AG08396 (cell line): ENCODE measurements at regions not wholly inside any gene's neighbourhood (a gene's known extent, or its start where the extent isn't known, plus 50 kb on each side); places are given as distances from the start of the nearest gene placed in this dataset.
"Not testable (repeated sequence)": the region's sequence is repeated elsewhere in the genome, so short reads cannot be mapped to it uniquely, and the experiment has no call there.

Source experiments
- DNase-seq: peaks from one replicate; pipeline ENCODE4 v3.0.0; 2012; ENCODE audit warnings: low spot score, mixed read lengths

DNA sequence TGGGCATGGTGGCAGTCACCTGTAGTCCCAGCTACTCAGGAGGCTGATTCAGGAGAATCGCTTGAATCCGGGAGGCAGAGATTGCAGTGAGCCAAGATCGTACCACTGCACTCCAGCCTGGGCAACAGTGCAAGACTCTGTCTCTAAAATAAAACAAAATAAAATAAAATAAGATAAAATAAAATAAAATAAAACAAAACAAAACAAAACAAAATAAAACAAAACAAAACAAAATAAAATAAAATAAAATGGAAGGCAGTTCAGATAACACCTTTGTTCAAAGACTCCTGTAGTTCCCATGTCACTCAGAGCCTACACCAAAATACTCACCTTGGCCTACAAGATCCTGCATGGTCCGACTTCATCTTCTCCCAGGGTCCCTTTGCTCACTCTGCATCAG, 61.3 kb downstream of the SYF2 start:
- not testable (repeated sequence) for DNase-seq

DNA sequence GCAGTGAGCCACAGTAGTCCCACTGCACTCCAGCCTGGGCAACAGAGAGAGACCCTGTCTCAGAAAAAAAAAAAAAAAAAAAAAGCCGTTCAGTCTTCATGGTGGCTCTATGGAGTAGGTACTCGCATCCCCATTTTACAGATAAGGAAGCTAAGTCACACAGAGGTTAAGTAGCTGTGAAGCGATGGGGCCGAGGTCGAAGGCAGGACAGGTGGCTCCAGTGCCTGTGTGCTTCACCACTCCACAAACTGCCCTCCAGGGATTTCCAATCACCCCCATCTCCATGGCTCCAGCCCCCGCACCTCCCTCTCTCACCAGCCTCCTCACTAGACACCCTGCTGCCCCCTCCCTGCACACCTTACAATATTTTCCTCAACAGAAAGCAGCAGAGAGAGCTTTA, 61.9 kb downstream of the SYF2 start:
- DNase-seq, result no peak

DNA sequence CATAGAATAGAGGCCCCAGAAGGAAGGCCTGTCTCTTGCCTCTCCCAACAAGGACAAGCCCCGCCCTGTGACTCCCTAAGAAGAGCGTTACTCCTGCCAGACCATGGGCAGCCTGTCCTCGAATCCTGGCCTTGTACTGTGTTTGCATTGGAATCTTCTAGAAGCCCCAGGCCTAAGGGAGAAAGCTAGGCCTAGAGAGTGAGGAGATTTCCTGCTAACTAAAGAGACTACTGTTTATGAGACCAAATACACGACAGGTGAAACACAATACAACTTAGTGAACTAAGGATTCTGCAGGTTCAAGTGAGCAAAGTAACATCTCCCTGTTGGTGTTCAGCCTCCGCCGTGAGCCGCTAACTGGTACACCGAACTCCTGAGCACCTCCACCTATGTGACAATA, 62.7 kb downstream of the SYF2 start:
- no peak for DNase-seq

DNA sequence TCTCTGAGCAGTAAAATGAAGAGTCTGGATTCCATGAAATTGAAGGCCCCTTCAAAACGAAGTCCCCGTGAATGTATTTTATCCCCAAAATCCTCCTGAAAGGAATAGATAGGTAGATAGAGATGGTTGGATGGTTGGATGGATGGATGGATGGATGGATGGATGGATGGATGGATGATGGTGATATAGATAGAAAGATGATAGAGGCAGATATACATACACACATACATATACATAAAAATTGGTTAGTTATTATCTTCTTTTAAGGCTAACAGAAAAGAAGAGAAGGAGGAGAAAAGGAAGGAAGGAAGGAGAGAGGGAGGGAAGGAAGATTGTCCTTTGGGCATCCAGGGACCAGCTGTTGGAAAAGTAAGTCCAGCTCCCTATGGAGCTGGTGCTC, 63.1 kb downstream of the SYF2 start:
- no peak for DNase-seq

DNA sequence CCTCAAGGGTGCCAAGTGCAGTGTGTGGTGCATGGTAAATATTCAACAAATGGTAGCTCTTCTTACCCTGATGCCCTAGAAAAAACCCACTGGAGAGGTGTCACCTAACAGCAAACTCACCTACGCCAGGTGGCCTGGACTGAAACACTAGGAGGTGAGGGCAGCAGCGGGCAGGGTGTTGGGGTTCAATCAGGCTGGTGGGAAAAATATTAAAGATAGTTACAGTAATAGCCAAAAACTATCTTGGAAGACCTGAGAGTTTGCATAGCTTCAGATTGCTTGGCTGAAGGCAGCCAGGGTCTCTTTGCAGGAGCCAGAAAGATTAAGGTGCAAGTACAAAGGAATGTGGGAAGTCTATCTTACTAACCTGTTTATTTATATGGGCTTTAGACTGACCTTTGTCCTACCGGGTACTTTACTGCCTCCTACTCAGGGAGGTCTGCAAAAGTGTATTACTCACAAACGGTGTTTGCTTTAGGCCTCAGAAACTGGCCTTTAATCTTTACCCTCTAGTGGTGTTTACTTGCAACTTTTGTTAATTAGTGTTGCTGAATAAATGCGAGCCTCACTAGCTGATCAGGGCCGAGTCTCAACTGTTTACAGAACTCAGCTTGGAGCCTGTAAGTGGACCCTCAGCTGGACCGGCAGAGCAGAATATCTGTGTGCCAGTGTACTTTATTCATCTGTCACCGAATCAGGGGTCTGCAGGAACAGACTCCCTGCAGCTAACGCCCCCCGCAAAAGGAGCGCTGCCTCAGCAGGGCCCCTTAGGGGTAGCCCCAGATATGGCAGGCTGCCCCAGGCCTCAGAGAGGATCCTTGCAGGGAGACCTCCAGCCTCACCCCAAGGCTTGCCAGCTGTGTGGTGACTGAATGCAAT, 63.9 kb downstream of the SYF2 start:
- no peak for DNase-seq

DNA sequence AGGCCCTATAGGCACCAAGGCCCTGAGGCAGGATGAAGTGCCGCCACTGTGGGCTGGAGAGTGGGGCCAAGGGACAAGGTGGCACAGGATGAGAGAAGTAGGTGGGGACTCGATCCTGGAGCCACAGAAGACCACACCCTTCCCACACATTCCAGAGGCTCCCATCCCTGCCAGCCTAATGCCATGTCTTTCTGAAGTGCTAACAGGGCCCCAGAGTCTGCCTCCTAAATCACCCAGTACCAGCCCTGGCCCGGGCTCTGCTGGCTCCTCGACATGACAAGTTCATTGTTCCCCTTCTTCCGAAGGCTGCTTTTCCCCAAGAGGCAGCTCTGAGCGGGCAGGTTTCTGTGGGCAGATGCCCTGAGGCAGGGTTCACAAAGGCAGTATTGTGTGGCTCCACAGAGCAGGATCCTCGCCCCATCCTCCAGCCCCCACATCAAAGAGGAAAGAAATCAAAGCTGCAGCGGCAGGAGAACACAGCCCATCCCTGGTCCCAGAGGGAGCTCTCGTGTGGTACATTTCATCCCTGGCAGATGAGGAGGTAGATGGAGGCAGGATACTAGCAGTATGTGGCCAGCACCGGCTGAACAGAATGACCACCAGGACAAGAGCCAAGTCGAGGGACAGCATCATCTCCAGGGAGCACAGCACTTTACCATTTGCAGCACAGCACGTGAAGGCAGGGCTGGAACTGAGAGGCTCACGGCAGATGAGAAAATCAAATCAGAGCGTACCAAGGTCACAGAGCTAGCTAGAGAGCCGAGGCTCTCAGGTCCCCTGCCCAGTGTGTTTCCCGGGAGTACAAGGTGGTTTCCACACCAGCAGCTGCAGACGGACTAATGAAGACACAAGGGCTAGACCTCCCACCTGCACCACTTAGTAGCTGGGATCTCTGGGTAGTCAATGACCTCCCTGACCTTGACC, 64.8 kb downstream of the SYF2 start:
- DNase-seq, result no peak

DNA sequence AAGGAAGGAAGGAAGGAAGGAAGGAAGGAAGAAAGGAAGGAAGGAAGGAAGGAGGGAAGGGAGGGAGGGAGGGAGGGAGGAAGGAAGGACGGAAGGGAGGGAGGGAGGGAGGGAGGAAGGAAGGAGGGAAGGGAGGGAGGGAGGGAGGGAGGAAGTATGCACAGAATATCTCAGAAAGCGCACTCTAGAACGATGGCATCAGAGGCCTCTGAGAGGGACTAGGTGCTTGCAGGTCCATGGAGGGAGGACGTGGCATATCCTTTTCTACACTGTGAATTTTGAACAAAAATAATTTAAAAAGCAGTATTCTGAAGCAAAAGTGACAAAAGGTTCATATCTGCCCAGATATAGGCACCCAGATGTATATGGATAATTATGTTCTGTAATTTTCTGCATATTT, 65.5 kb downstream of the SYF2 start:
- DNase-seq, result no peak

DNA sequence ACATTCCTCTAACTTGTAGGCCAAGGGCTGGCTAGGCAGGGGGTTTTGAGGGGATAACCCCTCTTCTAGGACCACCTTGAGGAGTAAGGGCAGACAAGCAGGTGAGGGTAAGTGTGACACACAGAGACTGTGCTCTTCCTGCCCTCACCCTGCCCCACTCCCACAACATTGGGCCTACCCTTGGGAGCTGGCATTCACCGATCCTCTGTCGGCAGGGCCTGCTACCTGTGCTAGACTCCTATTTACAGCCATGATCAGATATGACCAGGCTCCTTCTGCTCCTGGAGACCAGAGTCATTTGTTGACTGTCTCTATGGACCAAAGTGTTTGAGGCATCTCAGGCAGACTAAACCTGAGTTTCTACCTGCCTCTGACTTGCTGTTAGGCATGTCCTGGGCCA, 68.3 kb downstream of the SYF2 start:
- DNase-seq, result no peak

DNA sequence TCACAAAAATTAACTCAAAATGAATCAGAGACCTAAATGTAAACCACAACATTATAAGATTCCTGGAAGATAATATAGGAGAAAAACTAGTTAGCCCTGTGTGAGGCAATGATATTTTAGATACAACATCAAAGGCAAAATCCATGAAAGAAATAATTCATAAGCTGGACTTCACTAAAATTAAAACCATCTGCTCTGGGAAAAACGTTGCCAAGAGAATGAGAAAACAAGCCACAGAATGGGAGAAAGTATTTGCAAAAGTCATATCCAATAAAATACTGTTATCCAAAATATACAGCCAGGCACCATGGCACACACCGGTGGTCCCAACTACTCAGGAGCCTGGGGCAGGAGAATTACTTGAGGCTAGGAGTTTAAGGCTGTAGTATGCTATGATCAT, 70.3 kb downstream of the SYF2 start:
- DNase-seq, result no peak

DNA sequence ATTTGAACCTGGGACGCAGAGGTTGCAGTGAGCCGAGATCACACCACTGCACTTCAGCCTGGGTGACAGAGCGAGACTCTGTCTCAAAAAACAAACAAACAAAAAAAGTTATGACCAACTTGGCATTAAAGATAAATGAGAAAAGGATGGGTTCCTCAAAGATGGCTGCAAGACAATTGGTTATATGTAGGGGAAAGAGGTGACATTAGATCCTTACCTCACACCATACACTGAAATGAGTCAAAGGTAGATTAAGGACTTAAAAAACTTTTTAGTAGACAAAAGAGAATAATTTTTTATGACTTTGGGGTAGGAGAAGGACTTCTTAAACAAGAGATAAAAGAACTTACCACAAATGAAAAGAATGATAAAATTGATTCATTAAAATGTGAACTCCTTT, 74.5 kb downstream of the SYF2 start:
- DNase-seq, result no peak

DNA sequence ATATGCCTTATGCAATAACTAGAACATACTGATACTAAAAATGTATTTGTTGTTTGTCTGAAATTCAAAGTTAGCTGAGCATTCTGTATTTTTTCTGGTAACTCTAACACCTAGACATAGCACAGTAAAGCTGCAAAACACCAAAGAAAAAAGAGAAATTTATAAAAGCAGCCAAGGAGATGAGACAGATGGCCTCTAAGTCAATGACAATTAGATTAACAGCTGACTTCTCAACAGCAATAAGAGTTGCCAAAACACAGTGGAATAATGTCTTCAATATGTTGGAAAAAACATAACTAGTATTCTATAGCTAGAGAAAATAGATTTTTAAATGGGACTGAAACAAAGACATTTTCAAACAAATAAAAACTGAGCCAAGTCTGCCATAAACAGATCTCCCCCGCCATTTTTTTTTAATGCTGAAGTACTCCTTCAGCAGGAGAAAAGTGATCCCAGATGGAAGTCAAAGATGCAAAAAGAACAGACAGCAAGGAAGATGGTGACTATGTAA, 81.3 kb downstream of the SYF2 start:
- no peak for DNase-seq

DNA sequence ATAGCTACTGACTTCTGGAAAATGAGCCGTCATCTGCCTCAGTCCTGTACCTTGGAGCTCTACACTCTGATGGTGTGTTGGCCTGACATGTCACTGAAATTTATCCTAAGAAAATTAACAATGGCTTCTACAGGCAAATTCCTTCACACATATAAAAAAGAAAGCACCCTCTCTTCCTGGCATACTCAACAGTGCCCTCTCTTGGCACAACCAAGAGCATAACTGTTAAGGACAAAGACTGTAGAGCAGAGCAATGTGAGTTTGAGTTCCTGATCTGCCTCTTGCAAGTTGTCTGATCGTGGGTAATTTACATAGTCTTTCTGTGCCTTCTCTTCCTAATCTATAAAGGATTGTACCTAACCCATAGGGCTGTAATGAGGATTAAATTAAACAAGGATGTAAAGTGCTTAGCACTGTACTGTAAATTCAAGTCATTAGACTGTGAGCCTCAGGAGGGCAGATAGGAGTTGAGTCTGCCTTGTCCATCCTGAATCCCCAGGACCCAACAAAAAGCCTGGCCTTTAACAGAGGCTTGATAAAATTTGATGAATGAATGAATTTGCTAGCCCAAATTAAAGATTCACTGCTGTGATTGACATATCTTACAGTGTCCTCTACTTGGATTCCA, 83.5 kb downstream of the SYF2 start:
- no peak for DNase-seq

DNA sequence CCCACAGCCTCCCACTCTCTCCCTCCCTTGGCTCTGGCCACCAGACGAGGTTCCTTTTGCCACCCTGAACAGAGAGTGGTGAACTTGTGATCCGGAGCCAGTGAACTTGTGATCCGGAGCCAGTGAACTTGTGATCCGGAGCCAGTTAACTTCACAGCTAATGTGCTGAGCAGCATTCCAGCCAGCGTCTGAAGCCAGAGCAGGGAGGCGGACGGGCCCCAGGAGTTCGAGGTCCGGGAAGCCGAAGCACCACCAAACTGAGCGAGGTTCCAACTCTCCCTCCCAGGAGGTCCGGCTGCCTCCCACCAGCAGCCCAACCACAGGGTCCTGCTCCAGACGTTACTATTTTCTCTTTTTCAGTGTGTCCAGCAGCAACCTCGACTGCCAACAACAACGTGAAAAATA, 85.8 kb downstream of the SYF2 start:
- DNase-seq, result no peak

DNA sequence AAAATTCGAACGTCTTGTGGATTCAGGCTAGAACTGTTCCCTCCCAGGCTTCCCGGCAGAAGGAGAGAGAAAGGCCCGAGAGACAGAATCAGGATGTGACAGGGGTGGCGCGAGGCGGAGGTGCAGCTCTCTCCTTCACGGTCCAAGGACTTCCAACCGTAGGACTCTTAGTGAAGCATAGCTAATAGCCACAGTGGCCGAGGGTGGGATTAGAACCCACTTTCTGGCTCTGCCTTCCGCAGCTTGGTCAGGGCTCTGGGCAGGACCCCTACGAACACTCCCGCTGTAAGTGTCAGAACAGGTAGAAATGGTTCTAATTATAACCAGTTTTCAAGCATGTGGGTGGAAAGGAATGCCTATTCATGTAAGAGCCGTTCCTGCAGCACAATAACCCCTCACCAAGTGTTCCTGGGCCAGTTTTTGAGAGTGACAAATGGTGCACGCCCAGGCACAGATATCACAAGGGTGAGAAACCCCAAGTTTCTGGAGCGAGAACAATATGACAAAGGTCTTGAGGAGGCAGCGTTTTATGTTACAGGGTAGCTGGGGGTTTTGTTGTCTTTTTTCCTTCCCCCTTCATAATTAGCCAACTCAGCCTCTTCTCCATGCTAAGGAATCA, 86.4 kb downstream of the SYF2 start:
- DNase-seq, result no peak

DNA sequence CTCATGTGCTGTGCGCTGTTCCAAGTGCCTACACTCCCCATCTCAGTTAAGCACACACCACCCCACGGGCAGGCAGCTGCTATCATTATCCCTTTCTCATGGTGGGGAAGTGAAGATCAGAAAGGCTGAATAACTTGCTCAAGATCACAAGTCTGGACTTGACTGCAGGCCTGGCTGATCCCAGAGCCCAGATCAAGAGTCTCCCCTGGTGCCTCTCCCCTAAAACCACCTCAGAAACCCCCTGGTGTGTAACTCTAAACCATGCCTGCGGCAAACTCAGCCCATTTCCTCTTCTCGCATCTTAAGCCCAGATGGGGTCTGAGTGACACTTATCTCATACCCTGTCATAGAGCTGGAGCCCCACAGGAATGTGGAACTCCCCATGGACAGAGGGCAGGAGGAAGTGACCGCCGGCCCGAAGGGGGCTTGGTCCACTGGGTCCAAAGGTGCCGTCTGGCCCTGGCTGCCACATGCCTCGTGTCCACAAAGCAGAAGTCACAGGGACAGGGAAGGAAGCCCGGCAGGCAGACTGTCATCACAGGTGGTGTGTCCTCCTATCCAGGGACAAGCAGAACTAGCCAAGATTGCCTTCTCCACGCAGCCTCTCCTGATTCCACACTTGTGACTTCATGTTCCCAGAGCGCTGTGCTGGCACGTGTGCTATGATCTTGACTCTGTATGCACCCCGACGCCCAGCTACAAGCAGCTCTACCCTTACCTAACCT, 92.1 kb downstream of the SYF2 start:
- DNase-seq, result no peak

DNA sequence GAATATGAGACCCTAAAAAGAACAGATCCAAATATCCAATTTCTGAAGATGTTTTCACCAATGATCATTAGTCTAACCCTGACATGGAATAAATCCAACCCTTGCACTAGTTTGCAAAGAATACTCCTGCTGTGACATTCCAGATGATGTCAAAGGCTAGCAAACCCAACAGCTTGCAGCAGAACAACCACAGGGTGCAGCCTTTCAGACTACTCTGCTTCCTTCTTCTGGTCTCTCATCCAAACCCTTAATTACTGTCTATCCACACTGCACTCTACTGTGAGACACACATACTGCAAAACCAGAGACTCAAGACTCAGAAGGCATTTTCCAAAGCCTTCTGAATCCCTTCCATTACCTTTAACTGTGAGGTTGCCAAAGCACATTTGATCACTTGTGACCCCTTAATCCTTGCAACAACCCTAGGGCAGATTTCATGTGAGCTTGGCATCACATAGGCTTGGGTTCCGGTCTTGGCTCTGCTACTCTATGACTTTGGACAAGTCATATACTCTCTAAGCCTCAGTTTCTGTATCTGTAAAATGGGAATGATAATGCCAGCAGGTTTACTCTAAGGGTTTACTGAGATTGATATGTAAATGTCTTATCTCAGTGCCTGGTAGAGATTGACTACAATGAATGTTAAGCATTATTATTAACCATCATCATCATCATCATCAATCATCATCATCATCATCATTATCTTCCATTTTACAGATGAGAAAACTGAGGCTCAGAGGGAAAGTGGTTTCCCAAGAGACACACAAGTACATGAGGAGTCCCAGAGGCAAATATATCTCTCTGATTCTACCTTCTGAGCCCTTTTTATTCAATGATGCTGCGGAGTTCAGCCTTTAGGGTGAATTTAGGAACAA, 94.5 kb downstream of the SYF2 start:
- no peak for DNase-seq

DNA sequence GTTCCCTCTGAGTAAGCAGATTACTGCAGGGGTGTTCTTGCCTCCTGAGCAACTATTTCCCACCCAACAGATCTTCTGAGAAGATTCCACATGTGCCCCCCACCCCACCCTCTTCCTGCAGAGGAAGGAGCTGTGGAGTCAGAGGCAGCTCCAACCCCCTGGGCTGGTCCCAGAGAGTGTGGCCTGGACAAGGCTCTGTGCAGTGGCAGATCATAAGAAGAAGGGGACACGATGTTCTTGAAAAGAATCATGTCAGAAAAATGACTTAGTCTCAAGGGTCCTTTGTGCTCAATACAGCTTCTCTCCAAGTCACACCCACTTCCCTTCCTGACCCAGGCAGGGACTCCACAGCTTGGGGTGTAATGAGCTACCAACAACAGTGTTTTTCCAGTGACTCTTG, 95.2 kb downstream of the SYF2 start:
- DNase-seq, result no peak

DNA sequence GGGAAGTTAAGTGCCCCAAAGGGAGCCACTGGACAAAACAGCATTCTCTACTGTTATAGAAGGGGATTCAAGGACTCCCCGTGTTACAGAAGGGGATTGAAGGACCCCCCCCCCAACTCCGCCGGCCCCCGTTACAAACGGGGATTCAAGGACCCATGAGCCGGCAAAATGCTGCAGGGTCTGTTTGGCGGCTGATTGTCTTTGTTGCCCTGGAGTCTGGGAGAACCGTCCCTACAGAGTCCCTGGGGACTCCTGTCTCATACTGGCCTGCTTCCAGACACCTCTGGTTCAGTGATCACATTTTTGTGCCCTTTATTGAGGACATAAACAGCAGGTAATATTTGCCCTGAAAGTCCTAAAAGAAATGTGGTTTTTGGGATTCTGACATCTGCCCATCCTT, 96.4 kb downstream of the SYF2 start:
- no peak for DNase-seq

DNA sequence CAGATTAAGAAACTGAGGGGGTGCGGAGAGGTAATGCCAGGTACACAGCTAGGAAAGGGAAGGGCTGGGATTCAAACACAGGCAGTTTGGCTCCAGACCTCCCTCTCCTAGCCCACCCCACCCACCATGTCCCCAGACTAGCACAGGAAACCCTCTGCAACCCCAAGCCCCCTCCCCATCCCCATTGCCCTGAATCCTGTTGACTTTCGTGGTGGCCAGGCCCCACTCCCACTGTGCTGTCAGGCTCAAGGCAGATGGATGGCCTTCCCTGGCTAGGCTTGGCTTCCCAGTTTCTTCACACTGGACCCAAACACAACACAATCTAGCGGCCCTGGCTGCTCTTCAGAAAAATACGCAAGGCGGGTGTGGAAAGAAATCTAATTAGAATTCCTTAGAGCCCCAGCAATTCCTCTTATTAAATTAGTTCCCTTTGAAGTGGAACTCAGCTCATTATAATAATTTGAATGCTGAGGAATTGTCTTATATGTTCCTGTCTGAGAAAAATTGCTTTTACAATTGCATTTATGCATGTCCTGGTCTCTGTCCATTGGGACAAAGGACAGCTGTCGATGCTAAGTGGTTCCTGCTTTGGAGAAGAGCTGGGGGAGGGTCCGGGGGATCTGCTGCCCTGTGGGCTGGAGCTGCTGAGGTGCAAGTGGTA, 97.4 kb downstream of the SYF2 start:
- no peak for DNase-seq

DNA sequence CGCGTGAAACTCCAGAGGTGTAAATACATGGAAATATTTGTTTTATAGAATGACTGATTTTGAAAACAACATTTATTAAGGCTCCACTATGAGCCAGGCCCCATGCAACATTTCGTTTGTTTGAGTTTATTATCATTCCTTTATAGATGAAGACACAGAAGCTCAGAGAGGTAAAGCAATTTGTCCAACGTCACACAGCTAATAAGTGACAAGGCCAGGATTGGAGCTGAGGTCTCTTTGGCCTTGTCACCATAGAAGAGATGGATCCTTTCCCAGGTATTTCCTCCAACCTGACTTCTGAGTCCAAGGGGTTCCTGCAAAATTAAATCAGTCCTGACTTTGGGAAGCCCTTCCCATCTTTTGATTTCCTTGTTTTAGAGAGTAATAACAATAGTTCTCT, 98.0 kb downstream of the SYF2 start:
- no peak for DNase-seq
